Keratinocyte (primary cell): ENCODE measurements at regions not wholly inside any gene's neighbourhood (a gene's known extent, or its start where the extent isn't known, plus 50 kb on each side); places are given as distances from the start of the nearest gene placed in this dataset.

Source experiments
- DNase-seq: peaks from one replicate; pipeline ENCODE4 v3.0.0-alpha.2; 2011; ENCODE audit warnings: low read depth, missing footprints, low spot score
- FAIRE-seq: peaks from 2 replicates; lab custom pipeline; 2011; peaks lifted over from hg19 to GRCh38; lab: Jason Lieb, UNC
- H2AFZ ChIP-seq: 2 replicates; pipeline ENCODE4 v1.6.0; 2012; ENCODE audit warnings: low read length, control low read depth, inconsistent platforms; ENCODE audit not compliant: control insufficient read depth
- H3K27ac ChIP-seq: 2 replicates; pipeline ENCODE4 v1.5.1; 2011; ENCODE audit warnings: low read length; ENCODE audit not compliant: control insufficient read depth, insufficient read depth
- H3K27me3 ChIP-seq: 3 replicates; pipeline ENCODE4 v1.6.0; 2011; ENCODE audit warnings: low read length; ENCODE audit not compliant: control insufficient read depth, insufficient read depth; ENCODE audit errors: extremely low read depth
- H3K36me3 ChIP-seq, 2 experiments: 2 replicates in 1 of 2; 3 replicates in 1 of 2; pipeline ENCODE4 v1.5.1; 2011; ENCODE audit warnings: low read length in 2 of 2, mild to moderate bottlenecking in 1 of 2; ENCODE audit not compliant: control insufficient read depth in 2 of 2, insufficient read depth in 2 of 2; ENCODE audit errors: extremely low read depth in 1 of 2
- H3K4me1 ChIP-seq: 3 replicates; pipeline ENCODE4 v1.5.1; 2011; ENCODE audit warnings: low read length; ENCODE audit not compliant: control insufficient read depth, insufficient read depth; ENCODE audit errors: extremely low read depth
- H3K4me2 ChIP-seq: 3 replicates; pipeline ENCODE4 v1.6.0; 2011; ENCODE audit warnings: low read depth, low read length; ENCODE audit not compliant: control insufficient read depth, insufficient read depth; ENCODE audit errors: extremely low read depth
- H3K4me3 ChIP-seq, 3 experiments: fragments of 200-600 bp in 1 of 3; sonication (generic) in 1 of 3; 2 replicates in 2 of 3; 3 replicates in 1 of 3; pipeline ENCODE4 v1.5.1; 2011 to 2016; ENCODE audit warnings: low read length in 3 of 3, mild to moderate bottlenecking in 3 of 3, control low read depth in 2 of 3, inconsistent platforms in 1 of 3, low read depth in 1 of 3, mixed read lengths in 1 of 3, mixed run types in 1 of 3, moderate library complexity in 1 of 3; ENCODE audit not compliant: control insufficient read depth in 2 of 3, insufficient read depth in 2 of 3; ENCODE audit errors: extremely low read depth in 1 of 3
- H3K79me2 ChIP-seq: 2 replicates; pipeline ENCODE4 v1.6.0; 2012; ENCODE audit warnings: low read length; ENCODE audit not compliant: control insufficient read depth, insufficient read depth
- H3K9ac ChIP-seq: 3 replicates; pipeline ENCODE4 v1.6.0; 2011; ENCODE audit warnings: low read length; ENCODE audit not compliant: control insufficient read depth, insufficient read depth; ENCODE audit errors: extremely low read depth
- H3K9me1 ChIP-seq: 3 replicates; pipeline ENCODE4 v1.6.0; 2011; ENCODE audit warnings: low read length; ENCODE audit not compliant: control insufficient read depth, insufficient read depth; ENCODE audit errors: extremely low read depth
- H3K9me3 ChIP-seq: 2 replicates; pipeline ENCODE4 v1.5.1; 2012; ENCODE audit warnings: low read depth, low read length; ENCODE audit not compliant: control insufficient read depth
- H4K20me1 ChIP-seq: 3 replicates; pipeline ENCODE4 v1.6.0; 2011; ENCODE audit warnings: low read length; ENCODE audit not compliant: control insufficient read depth, insufficient read depth; ENCODE audit errors: extremely low read depth
- CTCF ChIP-seq, 3 experiments: IDR thresholded peaks in 1 of 3; conservative IDR thresholded peaks in 1 of 3; optimal IDR thresholded peaks in 1 of 3; 2 replicates in 2 of 3; 3 replicates in 1 of 3; pipeline versions ENCODE3 to v1.5.1; 2011; ENCODE audit warnings: low read length in 3 of 3, mild to moderate bottlenecking in 3 of 3, moderate library complexity in 2 of 3, control low read depth in 1 of 3, inconsistent platforms in 1 of 3; ENCODE audit not compliant: insufficient read depth in 2 of 3; ENCODE audit errors: extremely low read depth in 1 of 3
- EZH2 ChIP-seq: IDR thresholded peaks from one replicate; pipeline ENCODE4 v1.6.1; 2012; ENCODE audit warnings: inconsistent platforms, mild to moderate bottlenecking, low read length, moderate library complexity
- dilution Hi-C: fragments of 300-500 bp; cut with MboI; formaldehyde crosslinking; loops from one replicate; pipeline ENCODE4 v1.7.0; 2020; ENCODE audit warnings: low sequenced_read_pairs; ENCODE audit not compliant: extremely low pct_ligation_motif_present

- Histone ChIP-seq H3K4me2 (no peak overlapping the region), H2AFZ (no peak overlapping the region), H4K20me1 (no peaks in the 10 kb centered on the region), H3K9me1 (no peaks in the 10 kb centered on the region), H3K4me1 (no peaks in the 10 kb centered on the region), H3K4me3 (no peak overlapping the region), H3K9me3 (no peaks in the 10 kb centered on the region), H3K27me3 (peaks cover 4% of the 10 kb centered on the region), H3K79me2 (no peaks in the 10 kb centered on the region), H3K36me3 (no peaks in the 10 kb centered on the region), H3K27ac (no peak overlapping the region), H3K9ac (no peak overlapping the region)
- DNase-seq (no peak), FAIRE-seq (peak; percentile 44)
- dilution Hi-C loops, result no loop called here
- TF ChIP-seq EZH2 (no peak), CTCF (optimal IDR thresholded peaks at IDR 0.05 in 1 of 3, IDR thresholded peaks at IDR 0.05 in 1 of 3, conservative IDR thresholded peaks at IDR 0.05 in 1 of 3; ENCODE audit: extremely low read depth in 1 of 3, insufficient read depth in 2 of 3, low read length in 3 of 3) (no peak)
Observed at GRCh38 chr7:42445691-42446090, 208.7 kb upstream of the GLI3 start.

- Histone ChIP-seq H3K4me1 (no peaks in the 10 kb centered on the region), H3K4me2 (no peak overlapping the region), H4K20me1 (no peaks in the 10 kb centered on the region), H2AFZ (no peak overlapping the region), H3K79me2 (no peaks in the 10 kb centered on the region), H3K4me3 (no peak overlapping the region), H3K9me3 (no peaks in the 10 kb centered on the region), H3K27me3 (no peaks in the 10 kb centered on the region), H3K36me3 (no peaks in the 10 kb centered on the region), H3K9me1 (no peaks in the 10 kb centered on the region), H3K9ac (no peak overlapping the region), H3K27ac (no peak overlapping the region)
- TF ChIP-seq EZH2, result no peak
- no peak for TF ChIP-seq CTCF (optimal IDR thresholded peaks at IDR 0.05 in 1 of 3, IDR thresholded peaks at IDR 0.05 in 1 of 3, conservative IDR thresholded peaks at IDR 0.05 in 1 of 3; ENCODE audit: extremely low read depth in 1 of 3, insufficient read depth in 2 of 3, low read length in 3 of 3)
- dilution Hi-C loops, result no loop called here
- FAIRE-seq, result no peak
- no peak for DNase-seq
Observed at GRCh38 chr7:42440951-42441350, 203.9 kb upstream of the GLI3 start.
